GM19452 (cell line): ENCODE measurements at regions not wholly inside any gene's neighbourhood (a gene's known extent, or its start where the extent isn't known, plus 50 kb on each side); places are given as distances from the start of the nearest gene placed in this dataset.
"Not testable (repeated sequence)": the region's sequence is repeated elsewhere in the genome, so short reads cannot be mapped to it uniquely, and the experiment has no call there.

Experiments
- ATAC-seq: cut with Tn5 transposase; IDR thresholded peaks from one replicate; pipeline ENCODE4 v1.9.1; 2021; ENCODE audit not compliant: unreplicated experiment

GRCh38 chr11:38060920-38061319, 1462.9 kb upstream of the RAG2 start:
- ATAC-seq: no peak

GRCh38 chr11:38060136-38060535, 1462.1 kb upstream of the RAG2 start:
- ATAC-seq: no peak

- no peak for ATAC-seq
Observed at GRCh38 chr11:38046571-38047135, 1448.6 kb upstream of the RAG2 start.

GRCh38 chr11:38043060-38043459, 1445.0 kb upstream of the RAG2 start:
- no peak for ATAC-seq

- ATAC-seq: no peak
Observed at GRCh38 chr11:38038777-38039176, 1440.7 kb upstream of the RAG2 start.

- no peak for ATAC-seq
Observed at GRCh38 chr11:38019072-38019775, 1421.2 kb upstream of the RAG2 start.

- no peak for ATAC-seq
Observed at GRCh38 chr11:38014405-38014804, 1416.4 kb upstream of the RAG2 start.

- no peak for ATAC-seq
Observed at GRCh38 chr11:38013157-38013556, 1415.1 kb upstream of the RAG2 start.

- ATAC-seq: no peak
Observed at GRCh38 chr11:38011496-38011895, 1413.5 kb upstream of the RAG2 start.

GRCh38 chr11:38009932-38010331, 1411.9 kb upstream of the RAG2 start:
- ATAC-seq: no peak

- ATAC-seq: no peak
Observed at GRCh38 chr11:38006466-38006865, 1408.4 kb upstream of the RAG2 start.

- no peak for ATAC-seq
Observed at GRCh38 chr11:38005597-38005996, 1407.6 kb upstream of the RAG2 start.

GRCh38 chr11:37999171-37999570, 1401.1 kb upstream of the RAG2 start:
- no peak for ATAC-seq

- no peak for ATAC-seq
Observed at GRCh38 chr11:37995886-37996285, 1397.8 kb upstream of the RAG2 start.

- no peak for ATAC-seq
Observed at GRCh38 chr11:37988031-37988430, 1390.0 kb upstream of the RAG2 start.

- no peak for ATAC-seq
Observed at GRCh38 chr11:37984991-37985390, 1387.0 kb upstream of the RAG2 start.

- no peak for ATAC-seq
Observed at GRCh38 chr11:37978647-37979046, 1380.6 kb upstream of the RAG2 start.

- no peak for ATAC-seq
Observed at GRCh38 chr11:37973941-37974340, 1375.9 kb upstream of the RAG2 start.

GRCh38 chr11:37972691-37973090, 1374.7 kb upstream of the RAG2 start:
- no peak for ATAC-seq

- ATAC-seq: not testable (repeated sequence)
Observed at GRCh38 chr11:37969336-37969735, 1371.3 kb upstream of the RAG2 start.

GRCh38 chr11:37968148-37968547, 1370.1 kb upstream of the RAG2 start:
- no peak for ATAC-seq

GRCh38 chr11:37967635-37968034, 1369.6 kb upstream of the RAG2 start:
- no peak for ATAC-seq

- ATAC-seq: no peak
Observed at GRCh38 chr11:37963440-37963839, 1365.4 kb upstream of the RAG2 start.
